Middle frontal gyrus (tissue), 1 donor: ENCODE measurements at regions not wholly inside any gene's neighbourhood (a gene's known extent, or its start where the extent isn't known, plus 50 kb on each side); places are given as distances from the start of the nearest gene placed in this dataset.

Source experiments
- DNase-seq: peaks from one replicate; pipeline ENCODE4 v3.0.0-alpha.2; 2015; ENCODE audit warnings: low spot score; ENCODE audit errors: extremely low spot score

GRCh38 chr1:5478156-5478695, 514.0 kb downstream of the NPHP4 start:
- no peak for DNase-seq

GRCh38 chr1:5477716-5478115, 514.5 kb downstream of the NPHP4 start:
- peak; percentile 16 for DNase-seq

GRCh38 chr1:5475572-5475971, 516.7 kb downstream of the NPHP4 start:
- no peak for DNase-seq

- no peak for DNase-seq
Observed at GRCh38 chr1:5473268-5473667, 519.0 kb downstream of the NPHP4 start.

GRCh38 chr1:5466487-5466886, 525.7 kb downstream of the NPHP4 start:
- no peak for DNase-seq

- no peak for DNase-seq
Observed at GRCh38 chr1:5465281-5465711, 526.9 kb downstream of the NPHP4 start.

- no peak for DNase-seq
Observed at GRCh38 chr1:5464366-5464765, 527.9 kb downstream of the NPHP4 start.

- no peak for DNase-seq
Observed at GRCh38 chr1:5460974-5461373, 531.3 kb downstream of the NPHP4 start.

- DNase-seq, result no peak
Observed at GRCh38 chr1:5459839-5460610, 532.2 kb downstream of the NPHP4 start.

GRCh38 chr1:5458248-5458647, 534.0 kb downstream of the NPHP4 start:
- no peak for DNase-seq

GRCh38 chr1:5456090-5456811, 536.0 kb downstream of the NPHP4 start:
- DNase-seq, result no peak

- no peak for DNase-seq
Observed at GRCh38 chr1:5455651-5456050, 536.6 kb downstream of the NPHP4 start.

GRCh38 chr1:5455056-5455455, 537.2 kb downstream of the NPHP4 start:
- no peak for DNase-seq

- no peak for DNase-seq
Observed at GRCh38 chr1:5453347-5453746, 538.9 kb downstream of the NPHP4 start.

GRCh38 chr1:5451671-5452070, 540.6 kb downstream of the NPHP4 start:
- no peak for DNase-seq

GRCh38 chr1:5448486-5448885, 543.7 kb downstream of the NPHP4 start:
- no peak for DNase-seq

- no peak for DNase-seq
Observed at GRCh38 chr1:5447503-5447960, 544.7 kb downstream of the NPHP4 start.

- no peak for DNase-seq
Observed at GRCh38 chr1:5444396-5444795, 547.8 kb downstream of the NPHP4 start.

GRCh38 chr1:5436808-5437207, 555.4 kb downstream of the NPHP4 start:
- DNase-seq, result no peak

- DNase-seq, result no peak
Observed at GRCh38 chr1:5435414-5435813, 556.8 kb downstream of the NPHP4 start.

- no peak for DNase-seq
Observed at GRCh38 chr1:5432436-5432835, 559.8 kb downstream of the NPHP4 start.

- no peak for DNase-seq
Observed at GRCh38 chr1:5430911-5431697, 561.1 kb downstream of the NPHP4 start.
